Epidermal melanocyte (primary cell): ENCODE measurements at regions not wholly inside any gene's neighbourhood (a gene's known extent, or its start where the extent isn't known, plus 50 kb on each side); places are given as distances from the start of the nearest gene placed in this dataset.
"Not testable (repeated sequence)": the region's sequence is repeated elsewhere in the genome, so short reads cannot be mapped to it uniquely, and the experiment has no call there.

ENCODE experiments used
- DNase-seq: peaks from one replicate; pipeline ENCODE4 v3.0.0; 2011; ENCODE audit warnings: low spot score; ENCODE audit not compliant: insufficient read length

GRCh38 chr10:59036311-59037017, 140.0 kb upstream of the PHYHIPL start:
- no peak for DNase-seq

GRCh38 chr10:59037018-59037389, 139.4 kb upstream of the PHYHIPL start:
- no peak for DNase-seq

GRCh38 chr10:59037506-59037905, 138.9 kb upstream of the PHYHIPL start:
- DNase-seq: no peak

GRCh38 chr10:59043358-59043757, 133.1 kb upstream of the PHYHIPL start:
- DNase-seq: not testable (repeated sequence)

- no peak for DNase-seq
Measured at GRCh38 chr10:59047180-59047579, 129.3 kb upstream of the PHYHIPL start.

GRCh38 chr10:59047957-59048618, 128.4 kb upstream of the PHYHIPL start:
- DNase-seq: no peak

- DNase-seq: not testable (repeated sequence)
Measured at GRCh38 chr10:59053502-59053901, 122.9 kb upstream of the PHYHIPL start.

GRCh38 chr10:59055045-59055444, 121.4 kb upstream of the PHYHIPL start:
- no peak for DNase-seq

- DNase-seq: no peak
Measured at GRCh38 chr10:59057345-59057744, 119.1 kb upstream of the PHYHIPL start.

GRCh38 chr10:59060852-59061251, 115.6 kb upstream of the PHYHIPL start:
- no peak for DNase-seq

GRCh38 chr10:59063491-59063890, 113.0 kb upstream of the PHYHIPL start:
- DNase-seq: no peak

- DNase-seq: no peak
Measured at GRCh38 chr10:59064080-59064692, 112.3 kb upstream of the PHYHIPL start.

- DNase-seq: no peak
Measured at GRCh38 chr10:59064759-59065539, 111.5 kb upstream of the PHYHIPL start.

- DNase-seq: no peak
Measured at GRCh38 chr10:59068581-59069191, 107.8 kb upstream of the PHYHIPL start.

GRCh38 chr10:59072038-59072437, 104.4 kb upstream of the PHYHIPL start:
- no peak for DNase-seq

GRCh38 chr10:59073456-59074053, 102.9 kb upstream of the PHYHIPL start:
- no peak for DNase-seq

- no peak for DNase-seq
Measured at GRCh38 chr10:59075576-59075975, 100.9 kb upstream of the PHYHIPL start.

- no peak for DNase-seq
Measured at GRCh38 chr10:59077855-59078254, 98.6 kb upstream of the PHYHIPL start.

GRCh38 chr10:59078978-59079377, 97.5 kb upstream of the PHYHIPL start:
- no peak for DNase-seq

GRCh38 chr10:59079386-59080226, 96.8 kb upstream of the PHYHIPL start:
- DNase-seq: no peak
